GM18870 (cell line): ENCODE measurements at regions not wholly inside any gene's neighbourhood (a gene's known extent, or its start where the extent isn't known, plus 50 kb on each side); places are given as distances from the start of the nearest gene placed in this dataset.
A peak's percentile ranks its signal among the peaks of the same experiment; 100 is the strongest.
"Not testable (repeated sequence)": the region's sequence is repeated elsewhere in the genome, so short reads cannot be mapped to it uniquely, and the experiment has no call there.

Source experiments
- ATAC-seq: cut with Tn5 transposase; IDR thresholded peaks from one replicate; pipeline ENCODE4 v1.9.1; 2021; ENCODE audit warnings: moderate library complexity; ENCODE audit not compliant: unreplicated experiment

DNA sequence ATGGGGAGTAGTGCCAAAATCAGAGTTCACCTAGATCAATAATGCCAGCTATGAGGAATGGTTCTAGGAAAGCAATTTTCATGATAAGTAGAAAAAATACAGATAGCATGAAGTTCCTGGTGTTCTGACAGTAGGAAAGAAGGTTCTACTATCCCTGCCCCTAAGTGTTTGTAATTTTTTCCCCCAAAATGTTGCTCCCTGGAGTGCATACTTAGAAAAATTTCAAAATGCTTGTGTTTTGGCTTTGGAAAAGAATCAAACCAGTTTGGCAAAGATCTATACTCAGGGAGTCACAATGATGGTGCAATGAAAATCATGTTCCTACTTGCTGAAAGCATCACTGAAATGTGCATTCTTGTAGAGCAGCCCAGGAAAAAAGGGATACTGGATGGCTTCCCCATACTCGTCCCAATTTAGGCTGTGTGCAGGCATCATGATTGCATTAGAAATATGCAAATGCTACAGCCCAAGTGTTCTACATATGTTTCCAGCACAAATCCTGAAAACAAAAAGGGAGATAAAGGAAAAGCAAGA, 74.7 kb downstream of the LPAR4 start:
- ATAC-seq: no peak

DNA sequence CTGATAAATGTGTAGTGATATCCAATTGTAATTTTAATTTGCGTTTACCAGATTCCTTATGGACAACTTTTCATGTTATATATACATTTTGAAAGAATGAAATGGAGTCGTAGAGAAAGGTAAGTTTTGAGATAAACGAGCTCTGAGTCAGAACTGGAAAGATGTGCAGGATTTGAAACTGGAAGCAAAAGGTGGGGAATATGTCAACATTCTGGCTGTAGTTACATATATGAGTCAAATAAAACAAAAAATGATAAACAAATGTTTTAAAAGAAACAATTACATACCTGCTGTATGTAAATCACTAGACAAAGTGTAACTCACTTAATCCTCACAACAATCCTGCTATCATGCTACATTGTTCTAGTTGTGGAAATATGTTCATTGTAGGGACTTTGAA, 84.0 kb downstream of the LPAR4 start:
- ATAC-seq: peak; percentile 88

DNA sequence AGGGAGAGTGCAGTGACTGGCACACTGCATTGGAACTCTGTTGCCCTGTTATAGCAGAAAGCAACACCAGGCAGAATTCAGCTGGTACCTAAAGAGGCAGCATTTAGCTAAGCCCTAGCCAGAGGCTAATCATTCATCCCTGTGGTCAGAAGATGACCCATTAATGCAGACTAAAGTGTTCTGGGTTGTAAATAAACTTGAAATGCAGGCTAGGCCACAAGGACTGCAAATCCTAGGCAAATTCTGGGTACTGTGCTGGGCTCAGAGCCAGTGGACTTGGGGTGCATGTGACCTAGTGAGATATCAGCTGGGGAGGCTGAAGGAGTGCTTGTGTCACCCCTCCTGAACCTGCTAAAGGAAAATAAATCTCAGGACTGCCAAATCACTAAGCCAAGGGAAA, 91.2 kb downstream of the LPAR4 start:
- ATAC-seq: peak; percentile 65

DNA sequence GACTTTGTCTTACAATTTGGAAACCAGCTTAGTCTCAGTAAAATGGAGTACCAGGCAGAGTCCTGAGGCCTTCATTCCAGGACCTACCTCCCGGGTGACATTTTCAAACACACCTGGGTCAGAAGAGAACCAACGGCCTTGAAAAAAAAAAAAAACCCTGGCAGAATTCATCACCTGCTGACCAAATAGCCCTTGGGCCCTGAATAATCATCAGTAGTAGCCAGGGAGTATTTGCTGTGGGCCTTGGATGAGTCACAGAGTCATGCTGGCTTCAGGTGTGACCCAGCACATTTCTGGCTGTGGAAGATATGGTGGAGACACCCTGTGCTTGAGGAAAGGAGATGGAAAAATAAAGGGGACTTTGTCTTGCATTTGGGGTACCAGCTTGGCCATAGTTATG, 92.2 kb downstream of the LPAR4 start:
- ATAC-seq: no peak

DNA sequence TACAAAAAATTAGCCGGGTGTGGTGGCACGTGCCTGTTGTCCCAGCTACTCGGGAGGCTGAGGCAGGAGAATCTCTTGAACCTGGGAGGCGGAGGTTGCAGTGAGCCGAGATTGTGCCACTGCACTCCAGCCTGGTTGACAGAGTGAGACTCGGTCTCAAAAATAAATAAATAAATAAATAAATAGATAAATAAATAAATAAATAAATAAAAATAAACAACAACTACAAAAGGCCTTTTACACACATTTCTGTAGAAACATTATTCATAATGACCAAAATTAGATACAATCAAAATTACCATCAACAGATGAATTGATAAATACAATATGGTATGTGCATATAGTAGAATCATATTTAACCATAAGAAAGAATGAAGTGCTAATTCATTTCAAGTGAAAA, 96.7 kb downstream of the LPAR4 start:
- not testable (repeated sequence) for ATAC-seq

DNA sequence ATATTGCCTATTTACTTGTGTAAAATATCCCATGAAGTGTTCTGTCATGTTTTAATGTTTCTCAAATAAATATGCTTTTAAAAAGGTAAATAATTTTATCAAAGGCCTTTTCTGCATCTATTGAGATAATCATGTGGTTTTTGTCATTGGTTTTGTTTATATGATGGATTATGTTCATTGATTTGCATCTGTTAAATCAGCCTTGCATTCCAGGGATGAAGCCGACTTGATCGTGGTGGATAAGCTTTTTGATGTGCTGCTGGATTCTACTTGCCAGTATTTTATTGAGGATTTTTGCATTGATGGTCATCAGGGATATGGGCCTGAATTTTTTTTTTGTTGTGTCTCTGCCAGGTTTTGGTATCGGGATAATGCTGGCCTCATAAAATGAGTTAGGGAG, 63.9 kb upstream of the P2RY10 start:
- ATAC-seq: not testable (repeated sequence)

DNA sequence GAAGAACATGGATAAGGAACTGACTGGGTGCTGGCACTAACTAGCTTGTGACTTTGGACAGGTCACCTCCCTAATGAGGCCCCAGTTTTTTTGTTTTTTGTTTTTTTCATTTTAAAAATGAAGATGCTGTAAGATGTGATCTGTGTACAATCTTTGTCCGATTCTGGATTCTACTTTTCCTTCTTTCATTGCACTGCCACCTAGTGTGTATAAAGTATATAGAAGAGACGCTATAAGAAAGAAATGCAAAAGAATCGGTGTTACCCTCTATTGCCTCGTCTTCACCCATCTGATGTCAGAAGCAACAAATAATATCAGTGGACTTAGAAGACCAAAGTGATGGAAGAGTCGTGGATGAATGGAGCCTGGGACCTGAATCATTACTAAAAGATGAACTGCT, 58.6 kb upstream of the P2RY10 start:
- ATAC-seq: peak; percentile 55
